AG08396 (cell line): ENCODE measurements at regions not wholly inside any gene's neighbourhood (a gene's known extent, or its start where the extent isn't known, plus 50 kb on each side); places are given as distances from the start of the nearest gene placed in this dataset.

Experiments used
- DNase-seq: peaks from one replicate; pipeline ENCODE4 v3.0.0; 2012; ENCODE audit warnings: low spot score, mixed read lengths

DNA sequence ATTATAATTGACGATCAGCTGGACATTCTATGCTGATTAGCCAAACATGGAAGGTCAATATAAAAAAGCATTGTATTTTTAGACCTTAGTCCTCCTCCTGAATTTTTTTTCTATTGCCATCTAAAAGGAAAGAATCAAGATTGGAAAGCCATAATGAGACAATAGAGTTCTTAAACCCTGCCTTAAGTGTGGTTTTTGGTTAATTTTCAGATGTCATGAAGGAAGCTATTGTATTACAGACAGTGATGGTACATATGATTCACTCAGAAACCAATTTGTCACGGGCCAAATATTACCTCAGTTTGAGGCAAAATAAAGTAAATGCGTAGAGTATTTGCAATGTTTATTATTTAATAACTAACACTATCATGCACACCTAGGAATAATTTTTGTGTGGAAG is 1164.0 kb upstream of the RAG2 start:
- no peak for DNase-seq

DNA sequence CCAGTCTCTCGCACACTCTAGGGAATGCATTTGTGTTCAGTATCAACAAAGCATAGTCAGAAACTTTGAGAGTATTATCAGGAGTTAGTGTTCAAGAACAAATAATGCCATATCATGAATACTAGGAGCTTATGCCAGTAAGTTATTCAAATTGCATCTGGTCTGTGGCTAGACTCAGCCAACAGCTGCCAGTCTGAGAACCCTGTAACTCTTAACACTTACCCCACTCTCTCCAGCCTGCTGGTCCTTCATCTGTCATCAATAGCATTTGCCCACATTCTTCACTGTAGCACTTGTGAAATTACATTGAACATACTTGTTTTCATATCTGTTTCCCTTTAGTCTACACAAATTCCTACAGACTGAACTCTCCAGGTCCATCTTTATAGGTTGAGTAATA is 1157.5 kb upstream of the RAG2 start:
- DNase-seq: no peak

DNA sequence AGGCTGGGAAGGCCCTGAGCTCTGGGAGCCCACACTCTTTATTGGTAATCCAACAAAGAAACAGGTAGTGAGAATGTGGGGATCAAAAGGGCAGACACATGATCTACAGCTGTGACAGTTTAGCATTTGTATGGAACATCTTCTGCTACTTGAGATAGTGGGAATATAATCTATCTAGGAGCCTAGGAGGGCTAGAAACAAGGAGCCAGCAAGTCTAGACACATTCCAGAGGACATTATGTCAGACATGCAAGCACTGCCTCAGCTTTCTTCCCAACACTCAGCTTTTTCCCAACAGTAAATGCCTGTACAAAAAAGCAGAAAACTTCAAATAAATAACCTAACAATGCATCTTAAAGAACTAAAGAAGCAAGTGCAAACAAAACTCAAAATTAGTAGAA is 1150.6 kb upstream of the RAG2 start:
- DNase-seq: no peak

GRCh38 chr11:37747121-37747520 is 1149.1 kb upstream of the RAG2 start:
- DNase-seq: no peak

GRCh38 chr11:37727371-37727770 is 1129.3 kb upstream of the RAG2 start:
- DNase-seq: no peak

GRCh38 chr11:37724315-37724714 is 1126.3 kb upstream of the RAG2 start:
- DNase-seq: no peak

DNA sequence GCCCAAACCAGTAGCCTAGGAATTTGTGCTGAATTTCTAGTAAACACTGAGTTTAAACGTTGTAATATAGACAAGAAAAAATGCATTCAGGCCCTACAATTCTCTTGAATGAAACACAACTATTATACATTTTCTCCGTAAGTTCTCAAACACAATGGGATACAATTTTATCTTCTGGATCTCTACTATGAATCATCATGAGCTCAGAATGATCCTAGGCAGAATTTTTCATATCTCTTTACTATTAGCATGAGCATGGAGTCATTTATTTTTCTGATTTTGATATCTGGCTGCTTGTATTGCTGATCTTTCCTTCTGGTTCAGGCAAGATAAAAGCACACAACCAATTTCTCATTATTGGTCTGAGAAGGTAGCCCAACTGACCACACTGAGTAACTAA is 1123.4 kb upstream of the RAG2 start:
- no peak for DNase-seq

GRCh38 chr11:37718431-37718999 is 1120.5 kb upstream of the RAG2 start:
- no peak for DNase-seq

DNA sequence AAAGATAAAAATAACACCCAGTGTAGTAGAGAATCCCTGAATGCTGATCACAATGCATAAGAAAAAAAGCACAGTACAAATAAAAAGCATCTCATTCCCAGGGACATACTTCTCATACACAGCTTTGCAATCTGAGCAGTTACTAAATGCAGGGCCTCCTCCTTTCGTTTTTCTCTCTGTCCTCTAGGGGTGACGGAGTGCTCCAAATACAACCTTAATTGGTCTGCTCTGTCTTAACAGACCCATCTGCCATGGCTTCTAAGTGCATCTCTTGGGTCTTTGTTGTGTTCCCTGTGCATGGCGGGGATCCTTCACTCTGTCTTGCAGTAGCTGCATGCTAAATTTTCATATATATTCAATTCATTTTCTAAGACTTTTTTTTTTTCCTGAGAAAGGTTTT is 1114.2 kb upstream of the RAG2 start:
- DNase-seq: no peak

GRCh38 chr11:37710031-37710430 is 1112.0 kb upstream of the RAG2 start:
- DNase-seq: no peak

DNA sequence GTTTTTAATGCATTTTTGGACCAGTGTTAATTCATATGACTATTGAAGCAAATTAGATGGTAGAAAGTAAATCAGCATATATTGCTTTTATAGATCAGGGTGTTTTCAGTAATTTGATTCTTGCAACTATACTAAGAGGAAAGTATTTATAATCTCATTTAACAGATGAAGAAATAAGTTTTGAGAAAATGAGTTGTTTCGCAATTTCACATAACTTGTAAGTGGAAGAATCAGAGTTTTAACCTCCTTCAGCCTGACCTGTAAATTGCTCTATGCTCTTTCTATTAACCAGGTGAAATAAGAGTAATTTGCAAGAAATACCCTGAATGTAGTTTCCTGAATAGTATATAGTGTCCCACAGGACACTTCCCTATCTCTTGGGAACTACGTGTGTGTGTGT is 1106.8 kb upstream of the RAG2 start:
- DNase-seq: no peak

DNA sequence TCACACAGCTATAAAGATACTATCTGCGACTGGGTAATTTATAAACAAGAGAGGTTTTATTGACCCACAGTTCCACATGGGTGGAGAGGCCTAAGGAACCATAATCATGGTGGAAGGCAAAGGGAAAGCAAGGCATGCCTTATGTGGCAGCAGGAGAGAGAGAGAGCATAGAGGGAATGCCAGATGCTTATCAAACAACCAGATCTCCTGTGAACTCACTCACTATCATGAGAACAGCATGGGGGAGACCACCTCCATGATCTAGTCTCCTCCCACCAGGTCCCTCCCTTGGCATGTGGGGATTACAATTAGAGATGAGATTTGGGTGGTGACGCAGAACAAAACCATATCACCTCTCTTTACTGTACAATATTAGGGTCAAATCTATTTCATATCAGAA is 1101.6 kb upstream of the RAG2 start:
- no peak for DNase-seq

DNA sequence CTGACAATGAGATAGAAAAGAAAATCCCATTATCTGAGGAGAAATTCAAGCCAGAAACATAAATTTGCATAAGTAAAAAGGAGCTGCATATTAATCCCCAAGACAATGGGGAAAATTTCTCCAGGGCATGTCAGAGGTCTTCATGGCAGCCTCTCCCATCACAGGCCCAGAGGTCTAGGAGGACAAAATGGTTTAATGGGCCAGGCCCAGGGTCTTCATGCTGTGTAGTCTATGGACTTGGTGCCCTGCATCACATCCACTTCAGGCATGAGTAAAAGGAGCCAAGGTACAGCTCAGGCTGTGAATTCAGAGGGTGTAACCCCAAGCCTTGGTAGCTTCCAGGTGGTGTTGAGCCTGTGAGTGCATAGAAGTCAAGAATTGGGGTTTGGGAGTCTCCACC is 1097.2 kb upstream of the RAG2 start:
- DNase-seq: no peak

- no peak for DNase-seq
These were observed 1091.9 kb upstream of the RAG2 start for GRCh38 chr11:37689951-37690350.

- DNase-seq: no peak
These were observed 1090.4 kb upstream of the RAG2 start for GRCh38 chr11:37688456-37688855.

DNA sequence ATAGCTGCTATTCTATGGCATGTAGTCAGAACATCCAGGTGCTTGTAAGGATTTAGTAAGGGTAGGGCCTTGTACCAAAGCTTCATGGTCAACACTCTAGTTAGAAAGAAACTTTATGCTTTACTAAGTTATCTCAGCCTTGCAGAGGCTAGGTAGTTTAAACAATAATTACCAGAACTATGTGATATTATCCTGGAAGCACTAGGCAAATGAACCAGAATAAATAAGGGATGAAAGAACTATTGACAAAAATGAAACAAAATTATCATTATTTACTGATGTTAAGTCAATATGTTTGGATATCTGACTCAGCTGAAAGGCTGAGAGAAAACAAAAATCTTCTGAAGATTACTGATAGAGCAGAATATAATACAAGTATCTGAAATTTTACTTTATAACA is 1089.1 kb upstream of the RAG2 start:
- no peak for DNase-seq

DNA sequence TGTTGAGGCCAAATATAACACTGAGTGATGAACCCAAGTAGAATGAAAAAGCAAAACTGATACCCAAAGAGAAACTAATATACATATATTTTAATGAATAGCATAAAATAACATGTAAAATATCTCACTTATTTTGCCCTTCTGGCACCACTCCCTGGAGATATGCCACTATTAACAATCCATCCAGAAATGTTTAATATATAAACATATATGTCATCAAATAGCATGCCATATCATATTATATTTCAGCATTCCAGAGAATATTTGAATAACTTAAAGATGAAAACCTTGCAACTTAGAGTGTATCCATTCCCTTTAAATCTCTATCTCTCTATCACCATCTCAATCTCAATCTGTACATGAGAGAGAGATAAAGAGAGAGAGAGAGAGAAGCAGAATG is 1073.3 kb upstream of the RAG2 start:
- DNase-seq: no peak

DNA sequence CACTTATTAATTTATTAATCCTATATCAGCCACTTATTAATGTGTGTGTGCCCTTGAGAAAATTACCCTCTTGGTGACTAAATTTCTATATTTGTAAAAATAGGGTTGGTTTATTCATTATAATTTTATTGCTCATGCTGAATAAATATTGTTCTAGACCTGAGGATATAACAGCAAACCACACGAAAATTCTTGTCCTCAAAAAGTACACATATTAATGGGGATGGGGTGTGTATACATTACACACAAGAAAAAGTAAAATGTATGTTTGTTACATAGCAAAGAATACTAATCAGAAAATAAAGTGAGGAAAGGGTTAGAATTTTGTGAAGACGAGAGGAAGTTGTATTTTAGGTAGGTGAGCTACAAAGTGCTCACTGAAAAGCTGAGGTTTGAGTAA is 1068.9 kb upstream of the RAG2 start:
- DNase-seq: no peak

GRCh38 chr11:37657645-37658044 is 1059.6 kb upstream of the RAG2 start:
- no peak for DNase-seq

DNA sequence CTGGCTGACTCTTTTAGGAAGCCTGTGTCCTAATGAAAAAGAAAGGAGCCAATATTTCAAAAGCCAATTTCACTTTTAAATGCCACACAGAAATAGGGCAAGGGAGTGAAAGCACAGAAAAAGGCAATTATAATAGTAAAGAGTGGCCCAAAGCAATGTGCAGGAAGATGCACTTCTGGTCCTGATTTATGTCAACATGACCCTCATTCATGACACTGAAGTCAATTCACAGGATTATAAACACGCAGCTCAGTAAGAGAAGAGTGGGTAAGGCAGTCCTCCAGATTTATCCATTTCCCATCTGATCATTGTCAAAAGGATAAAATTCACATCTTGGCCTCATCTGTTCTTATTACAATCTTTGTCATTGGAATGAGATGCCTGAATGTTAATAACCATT is 1049.7 kb upstream of the RAG2 start:
- no peak for DNase-seq

GRCh38 chr11:37643968-37644367 is 1045.9 kb upstream of the RAG2 start:
- no peak for DNase-seq

GRCh38 chr11:37642296-37642695 is 1044.3 kb upstream of the RAG2 start:
- DNase-seq: no peak

GRCh38 chr11:37632748-37633147 is 1034.7 kb upstream of the RAG2 start:
- no peak for DNase-seq

- no peak for DNase-seq
These were observed 1032.8 kb upstream of the RAG2 start for GRCh38 chr11:37630866-37631265.

DNA sequence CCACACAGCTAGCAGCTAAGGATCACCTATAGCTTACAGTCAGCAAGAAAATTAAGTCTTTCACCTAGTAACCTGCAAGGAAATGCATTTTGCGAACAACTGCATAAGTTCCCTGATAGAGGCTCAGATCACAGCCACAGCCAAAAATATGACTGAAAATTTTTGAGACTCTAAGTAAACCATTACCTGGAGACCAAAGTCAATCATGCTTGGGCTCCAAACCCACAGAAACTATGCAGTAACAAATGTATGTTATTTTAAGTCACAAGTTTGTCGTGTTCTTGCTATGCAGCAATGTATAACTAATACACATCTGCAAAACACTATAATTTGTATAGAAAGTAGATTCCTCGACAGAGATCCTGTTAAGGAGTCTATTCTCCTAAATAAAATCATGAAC is 1025.7 kb upstream of the RAG2 start:
- no peak for DNase-seq
